ENCODE measurements at regions not wholly inside any gene's neighbourhood (a gene's known extent, or its start where the extent isn't known, plus 50 kb on each side); places are given as distances from the start of the nearest gene placed in this dataset.

DNA sequence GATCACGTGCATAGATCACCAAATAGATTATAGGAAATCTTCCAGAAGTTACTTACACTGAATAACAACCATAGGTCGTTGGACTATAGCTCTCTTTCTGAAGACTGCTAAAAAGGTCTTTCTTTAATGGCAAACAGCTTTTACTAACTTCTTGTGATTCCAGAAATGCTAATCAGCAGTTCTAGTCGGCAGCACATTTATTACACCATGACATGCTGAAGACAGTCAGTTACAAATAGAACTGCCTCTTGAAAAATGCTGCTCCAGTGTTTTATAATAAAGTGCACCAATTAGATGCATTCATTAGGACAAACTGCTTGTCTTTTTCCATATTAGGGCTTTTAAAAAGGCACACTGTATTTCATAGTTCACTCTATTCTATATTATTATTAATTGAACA lies 488.2 kb downstream of the PABPC4L start:
- TF ChIP-seq, protein P1, sequence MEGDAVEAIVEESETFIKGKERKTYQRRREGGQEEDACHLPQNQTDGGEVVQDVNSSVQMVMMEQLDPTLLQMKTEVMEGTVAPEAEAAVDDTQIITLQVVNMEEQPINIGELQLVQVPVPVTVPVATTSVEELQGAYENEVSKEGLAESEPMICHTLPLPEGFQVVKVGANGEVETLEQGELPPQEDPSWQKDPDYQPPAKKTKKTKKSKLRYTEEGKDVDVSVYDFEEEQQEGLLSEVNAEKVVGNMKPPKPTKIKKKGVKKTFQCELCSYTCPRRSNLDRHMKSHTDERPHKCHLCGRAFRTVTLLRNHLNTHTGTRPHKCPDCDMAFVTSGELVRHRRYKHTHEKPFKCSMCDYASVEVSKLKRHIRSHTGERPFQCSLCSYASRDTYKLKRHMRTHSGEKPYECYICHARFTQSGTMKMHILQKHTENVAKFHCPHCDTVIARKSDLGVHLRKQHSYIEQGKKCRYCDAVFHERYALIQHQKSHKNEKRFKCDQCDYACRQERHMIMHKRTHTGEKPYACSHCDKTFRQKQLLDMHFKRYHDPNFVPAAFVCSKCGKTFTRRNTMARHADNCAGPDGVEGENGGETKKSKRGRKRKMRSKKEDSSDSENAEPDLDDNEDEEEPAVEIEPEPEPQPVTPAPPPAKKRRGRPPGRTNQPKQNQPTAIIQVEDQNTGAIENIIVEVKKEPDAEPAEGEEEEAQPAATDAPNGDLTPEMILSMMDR (IDR thresholded peaks at IDR 0.05; ENCODE audit: low read depth, low read length): no peak

DNA sequence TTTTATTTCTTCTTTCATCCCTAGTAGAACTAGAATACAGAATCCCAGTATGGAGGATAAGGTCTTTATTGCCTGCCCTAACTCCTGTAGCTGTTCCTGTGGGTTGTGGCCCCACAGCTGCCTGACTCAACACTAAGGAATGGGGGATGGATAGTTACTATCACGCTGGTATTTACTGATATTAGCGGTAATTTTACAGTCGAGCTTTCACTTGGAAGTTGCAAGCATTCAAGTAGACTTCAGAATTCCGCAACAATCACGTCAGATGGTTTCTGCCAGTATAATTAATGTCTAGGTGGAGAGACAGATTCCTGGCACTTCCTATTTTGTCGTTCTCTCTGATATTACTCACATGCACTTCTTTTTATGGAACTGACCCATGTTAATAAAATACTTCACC lies 489.8 kb downstream of the PABPC4L start:
- DNase-seq (ENCODE audit: extremely low read depth, low read depth): no peak
- TF ChIP-seq, protein P1 (IDR thresholded peaks at IDR 0.05; ENCODE audit: low read depth, low read length): no peak

More for the DNA sequence above, 488.2 kb downstream of the PABPC4L start:
- no peak for DNase-seq (ENCODE audit: extremely low read depth, low read depth)

DNA sequence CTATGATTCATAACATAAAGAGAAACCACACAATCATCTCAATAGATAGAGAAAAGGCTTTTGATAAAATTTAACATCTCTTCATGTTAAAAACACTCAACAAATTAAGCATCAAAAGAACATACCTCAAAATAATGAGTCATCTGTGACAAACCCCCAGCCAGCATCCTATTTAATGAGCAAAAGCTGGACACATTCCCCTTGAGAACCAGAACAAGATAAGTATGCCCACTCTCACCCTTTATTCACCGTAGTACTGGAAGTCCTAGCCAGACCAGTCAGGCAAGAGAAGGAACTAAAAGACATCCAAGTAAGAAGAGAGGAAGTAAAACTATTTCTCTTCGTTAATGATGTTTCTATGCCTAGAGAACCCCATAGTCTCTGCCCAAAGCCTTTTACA lies 507.2 kb downstream of the PABPC4L start:
- DNase-seq (ENCODE audit: extremely low read depth, low read depth): no peak
- TF ChIP-seq, protein P1 (IDR thresholded peaks at IDR 0.05; ENCODE audit: low read depth, low read length): no peak

DNA sequence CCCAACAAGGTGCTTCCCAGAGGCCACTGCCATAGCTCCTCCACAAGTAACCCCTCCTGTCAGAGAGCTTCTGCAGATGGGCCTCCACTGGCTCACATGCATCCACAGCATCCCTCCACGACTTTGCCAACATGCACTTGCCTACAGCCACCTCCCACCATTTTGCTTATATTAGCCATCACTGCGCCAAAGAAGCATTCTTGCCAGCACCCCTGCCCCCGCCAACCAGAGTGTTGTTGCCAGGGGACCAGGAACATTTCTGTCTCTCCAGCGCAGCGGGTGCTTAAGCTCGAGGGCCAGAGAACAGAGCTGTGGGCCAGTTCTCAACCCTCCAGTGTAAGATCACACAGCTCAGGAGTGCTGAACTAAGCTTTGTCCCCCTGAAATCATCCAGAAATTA lies 517.6 kb downstream of the PABPC4L start:
- TF ChIP-seq, protein P1 (IDR thresholded peaks at IDR 0.05; ENCODE audit: low read depth, low read length): no peak
- no peak for DNase-seq (ENCODE audit: extremely low read depth, low read depth)

DNA sequence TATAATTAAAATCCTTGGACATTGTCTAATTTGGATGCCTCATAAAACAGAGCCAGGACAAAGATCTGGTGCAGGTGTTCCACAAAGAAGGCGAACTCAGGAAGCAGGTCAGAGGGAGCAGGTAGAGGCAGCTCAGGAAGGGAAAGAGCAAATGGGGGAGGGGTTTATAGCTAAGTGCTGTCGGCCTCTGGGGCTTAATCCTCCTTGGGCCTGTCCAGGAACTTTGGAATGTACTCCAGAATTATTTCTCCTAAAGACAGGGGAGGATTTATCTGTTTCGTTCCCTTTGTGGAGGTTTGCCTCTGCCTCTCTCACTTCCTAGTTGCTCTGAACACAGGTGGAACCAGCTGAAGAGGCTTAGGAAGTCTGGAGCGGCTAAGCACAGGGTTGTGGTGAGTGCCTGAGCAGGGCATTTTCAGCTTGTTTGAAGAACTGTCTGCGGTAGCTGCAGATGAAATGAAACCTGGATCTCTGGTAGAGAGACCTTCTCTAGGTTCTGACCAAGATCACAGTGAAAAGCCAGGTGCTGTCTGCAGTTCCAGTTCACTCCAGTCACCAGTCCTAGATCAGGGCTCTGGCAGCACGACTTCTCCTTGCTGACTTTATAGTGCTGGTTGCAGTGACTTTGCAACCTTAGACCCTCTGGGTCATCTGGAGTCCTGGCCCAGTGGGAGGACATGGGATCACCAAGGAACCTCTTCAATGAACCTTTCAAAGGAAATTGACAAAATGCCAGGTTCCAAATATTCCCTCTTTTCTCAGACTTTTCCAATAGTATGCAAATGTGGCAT lies 519.2 kb downstream of the PCDH10 start:
- TF ChIP-seq, protein P1 (IDR thresholded peaks at IDR 0.05; ENCODE audit: low read depth, low read length): no peak
- DNase-seq (ENCODE audit: extremely low read depth, low read depth): no peak

DNA sequence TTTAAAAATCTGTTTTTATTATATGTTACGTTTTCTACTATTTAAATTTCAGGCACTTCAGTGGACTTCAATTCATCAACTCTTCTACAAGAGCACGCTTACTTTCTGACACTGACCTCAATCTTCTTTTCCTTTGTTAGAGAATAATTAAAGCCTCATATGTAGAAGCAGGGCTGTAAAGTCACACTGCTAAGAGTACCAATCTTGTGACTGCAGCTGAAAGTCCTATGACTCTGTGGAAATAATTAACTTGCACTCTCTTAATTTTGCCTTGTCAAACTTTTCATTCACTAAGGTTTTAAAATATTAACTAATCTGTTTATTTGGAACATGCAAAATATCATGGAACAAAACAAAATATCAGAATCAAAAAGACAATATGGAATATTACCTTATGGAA lies 498.1 kb downstream of the PCDH10 start:
- DNase-seq (ENCODE audit: extremely low read depth, low read depth): no peak
- TF ChIP-seq, protein P1 (IDR thresholded peaks at IDR 0.05; ENCODE audit: low read depth, low read length): no peak

DNA sequence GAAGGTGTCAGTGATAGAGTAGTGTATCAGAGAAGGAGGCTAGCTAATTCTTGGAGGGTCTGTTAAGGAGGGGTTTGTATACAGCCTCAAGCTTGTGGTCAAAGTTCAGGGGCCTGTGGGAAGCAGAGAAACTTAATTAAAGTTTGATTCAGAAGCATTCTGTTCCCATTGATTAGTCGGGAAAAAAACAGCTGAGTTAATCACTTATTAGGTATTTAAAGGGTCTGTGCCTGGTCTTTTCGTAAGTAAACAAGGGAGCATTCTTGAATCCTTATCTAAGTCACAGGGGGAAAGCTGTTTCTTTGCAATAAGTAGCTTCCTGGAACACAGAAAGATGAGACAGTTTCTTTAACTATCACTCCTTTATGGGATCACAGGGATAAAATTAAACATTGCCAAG lies 492.1 kb downstream of the PCDH10 start:
- DNase-seq (ENCODE audit: extremely low read depth, low read depth): no peak
- TF ChIP-seq, protein P1 (IDR thresholded peaks at IDR 0.05; ENCODE audit: low read depth, low read length): no peak
